K562 (cell line): ENCODE measurements at regions not wholly inside any gene's neighbourhood (a gene's known extent, or its start where the extent isn't known, plus 50 kb on each side); places are given as distances from the start of the nearest gene placed in this dataset.

Source experiments
- ARID2 ChIP-seq: fragments of 450-650 bp; IDR thresholded peaks from 2 replicates; pipeline ENCODE4 v1.6.1; 2017; ENCODE audit warnings: antibody characterized with exemption, mild to moderate bottlenecking
- CHCHD3 ChIP-seq: fragments of 250-450 bp; sonication (Bioruptor Pico); IDR thresholded peaks from 2 replicates; pipeline ENCODE4 v2.1.2; 2022; ENCODE audit warnings: mild to moderate bottlenecking
- FOXM1 ChIP-seq, 2 experiments: fragments of 450-650 bp in 1 of 2; sonication (generic) in 1 of 2; formaldehyde crosslinking in 1 of 2; IDR thresholded peaks; 2 replicates each; pipeline versions ENCODE4 v1.6.1 to v1.9.0; 2017 to 2022; ENCODE audit warnings: low read depth in 2 of 2, mild to moderate bottlenecking in 2 of 2, missing genetic modification reagents in 1 of 2, moderate library complexity in 1 of 2
- NFE2L1 ChIP-seq: fragments of 450-650 bp; IDR thresholded peaks from 2 replicates; pipeline ENCODE4 v1.6.1; 2016; ENCODE audit warnings: missing genetic modification characterization, low read depth, mild to moderate bottlenecking, missing compliant biosample characterization, moderate library complexity, borderline replicate concordance
- NR2C2 ChIP-seq, 2 experiments: fragments of 200-800 bp in 1 of 2; sonication (Bioruptor generic) in 1 of 2; sonication (generic) in 1 of 2; formaldehyde crosslinking in 1 of 2; IDR thresholded peaks; 2 replicates each; pipeline versions ENCODE4 v1.6.1 to v1.8.0; 2016 to 2022; ENCODE audit warnings: mild to moderate bottlenecking in 1 of 2, missing compliant biosample characterization in 1 of 2, missing genetic modification characterization in 1 of 2, missing genetic modification reagents in 1 of 2
- POLR2AphosphoS2 ChIP-seq: IDR thresholded peaks from 2 replicates; pipeline ENCODE4 v1.6.1; 2012; ENCODE audit warnings: low read length, improper control_type of control experiment
- PTRF ChIP-seq: fragments of 450-650 bp; IDR thresholded peaks from 2 replicates; pipeline ENCODE4 v1.6.1; 2016; ENCODE audit warnings: mild to moderate bottlenecking, missing genetic modification characterization, missing compliant biosample characterization
- PURB ChIP-seq: sonication (generic); formaldehyde crosslinking; IDR thresholded peaks from 2 replicates; pipeline ENCODE4 v1.9.0; 2021; ENCODE audit warnings: low read depth, mild to moderate bottlenecking, missing genetic modification reagents
- RB1 ChIP-seq: fragments of 450-650 bp; IDR thresholded peaks from 2 replicates; pipeline ENCODE4 v1.6.1; 2017; ENCODE audit warnings: low read depth, mild to moderate bottlenecking
- SIX5 ChIP-seq, 2 experiments: IDR thresholded peaks; 2 replicates each; pipeline ENCODE4 v1.6.1; 2011; ENCODE audit warnings: low read length in 2 of 2, borderline replicate concordance in 1 of 2, low read depth in 1 of 2, mild to moderate bottlenecking in 1 of 2, moderate library complexity in 1 of 2; ENCODE audit not compliant: insufficient read depth in 1 of 2
- WHSC1 ChIP-seq: IDR thresholded peaks from one replicate; pipeline ENCODE4 v1.6.1; 2012; ENCODE audit warnings: low read length, control low read depth, inconsistent platforms
- ZKSCAN8 ChIP-seq: fragments of 200-800 bp; sonication (Bioruptor generic); IDR thresholded peaks from 2 replicates; pipeline ENCODE4 v1.6.1; 2016; ENCODE audit warnings: missing genetic modification characterization, missing compliant biosample characterization
- TF ChIP-seq, protein P1 (sequence below): sonication (generic); formaldehyde crosslinking; IDR thresholded peaks from 2 replicates; pipeline ENCODE4 v1.8.0; 2022; ENCODE audit warnings: missing genetic modification reagents, mild to moderate bottlenecking, borderline replicate concordance

DNA sequence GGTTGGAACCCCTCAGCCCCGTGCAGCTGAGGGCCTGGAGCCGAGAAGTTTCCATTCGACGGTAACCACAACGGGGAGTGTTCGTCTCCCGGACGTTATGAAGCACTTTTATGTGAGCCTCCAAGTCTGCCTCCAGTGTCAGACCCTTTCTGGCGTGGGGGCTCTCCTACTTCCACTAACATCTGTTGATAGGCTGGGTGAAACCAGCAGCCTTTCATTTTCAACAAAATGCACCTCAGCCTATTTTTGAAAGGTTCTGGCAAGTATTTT is 257.4 kb downstream of the THBS2 start (continued):
- TF ChIP-seq ZKSCAN8 (CRISPR knock-in tag), result no peak
- no peak for TF ChIP-seq NR2C2 (CRISPR knock-in tag; IDR thresholded peaks at IDR 0.05)
- no peak for TF ChIP-seq NR2C2 (tag; IDR thresholded peaks at IDR 0.05)
- TF ChIP-seq PURB, result no peak
- TF ChIP-seq PTRF, result no peak
- TF ChIP-seq RB1, result no peak
- no peak for TF ChIP-seq ARID2
- TF ChIP-seq, protein P1, sequence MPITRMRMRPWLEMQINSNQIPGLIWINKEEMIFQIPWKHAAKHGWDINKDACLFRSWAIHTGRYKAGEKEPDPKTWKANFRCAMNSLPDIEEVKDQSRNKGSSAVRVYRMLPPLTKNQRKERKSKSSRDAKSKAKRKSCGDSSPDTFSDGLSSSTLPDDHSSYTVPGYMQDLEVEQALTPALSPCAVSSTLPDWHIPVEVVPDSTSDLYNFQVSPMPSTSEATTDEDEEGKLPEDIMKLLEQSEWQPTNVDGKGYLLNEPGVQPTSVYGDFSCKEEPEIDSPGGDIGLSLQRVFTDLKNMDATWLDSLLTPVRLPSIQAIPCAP, result no peak
- no peak for TF ChIP-seq WHSC1
- TF ChIP-seq SIX5 (IDR thresholded peaks at IDR 0.05; ENCODE audit: borderline replicate concordance in 1 of 2, insufficient read depth in 1 of 2, low read depth in 1 of 2, low read length in 2 of 2), result no peak
- no peak for TF ChIP-seq POLR2AphosphoS2
- no peak for TF ChIP-seq FOXM1 (IDR thresholded peaks at IDR 0.05; ENCODE audit: low read depth)
- no peak for TF ChIP-seq FOXM1 (CRISPR knock-in tag; IDR thresholded peaks at IDR 0.05; ENCODE audit: low read depth)
- no peak for TF ChIP-seq NFE2L1 (tag)
- no peak for TF ChIP-seq CHCHD3 (CRISPR knock-in tag)
